ENCODE measurements at regions not wholly inside any gene's neighbourhood (a gene's known extent, or its start where the extent isn't known, plus 50 kb on each side); places are given as distances from the start of the nearest gene placed in this dataset.

- TF ChIP-seq CTCF (IDR thresholded peaks at IDR 0.05; ENCODE audit: low read length) (no peak), EZH2 (IDR thresholded peaks at IDR 0.05; ENCODE audit: borderline replicate concordance, low read length) (no peak)
Measured at GRCh38 chrX:23269923-23270322, 64.7 kb upstream of the PTCHD1 start.

Data from OCI-LY1 (cell line).